ENCODE measurements at regions not wholly inside any gene's neighbourhood (a gene's known extent, or its start where the extent isn't known, plus 50 kb on each side); places are given as distances from the start of the nearest gene placed in this dataset.

DNA sequence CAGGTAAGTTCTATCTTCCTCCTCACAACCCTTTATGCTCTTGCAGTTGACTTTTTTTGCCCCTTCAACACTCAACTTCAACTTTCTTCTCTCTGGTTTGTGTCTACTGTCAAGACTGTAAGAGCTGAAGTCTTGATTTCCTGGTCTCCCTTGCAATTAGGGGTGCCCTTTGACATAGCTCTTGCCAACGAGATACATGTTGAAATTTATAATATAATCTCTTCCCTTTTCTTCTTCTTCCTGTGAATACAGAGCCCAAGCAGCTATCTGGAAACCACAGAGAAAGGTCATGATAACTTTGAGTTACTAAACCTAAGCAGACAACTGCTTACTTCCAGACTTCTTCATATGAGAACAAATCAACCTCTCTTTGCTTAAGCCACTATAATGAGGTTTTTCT is 163.5 kb downstream of the MC4R start:
- H3K9ac ChIP-seq (ENCODE audit: low read depth in 1 of 2, low read length in 2 of 2) = no peak overlapping the region
- H3K27me3 ChIP-seq (ENCODE audit: control insufficient read depth in 1 of 2, insufficient read depth in 2 of 2, low read length in 2 of 2) = no peaks in the 10 kb centered on the region
- H3K4me3 ChIP-seq (ENCODE audit: low read depth in 1 of 2, low read length in 2 of 2) = no peak overlapping the region
- no peak overlapping the region for H3K27ac ChIP-seq (ENCODE audit: low read depth, low read length)
- no peaks in the 10 kb centered on the region for H3K9me3 ChIP-seq (ENCODE audit: control insufficient read depth in 1 of 2, low read length in 2 of 2)
- no peaks in the 10 kb centered on the region for H3K4me1 ChIP-seq (ENCODE audit: control insufficient read depth in 1 of 2, insufficient read depth in 2 of 2, low read length in 2 of 2)
- no peaks in the 10 kb centered on the region for H3K36me3 ChIP-seq (ENCODE audit: control insufficient read depth in 1 of 2, insufficient read depth in 2 of 2, low read length in 2 of 2)

DNA sequence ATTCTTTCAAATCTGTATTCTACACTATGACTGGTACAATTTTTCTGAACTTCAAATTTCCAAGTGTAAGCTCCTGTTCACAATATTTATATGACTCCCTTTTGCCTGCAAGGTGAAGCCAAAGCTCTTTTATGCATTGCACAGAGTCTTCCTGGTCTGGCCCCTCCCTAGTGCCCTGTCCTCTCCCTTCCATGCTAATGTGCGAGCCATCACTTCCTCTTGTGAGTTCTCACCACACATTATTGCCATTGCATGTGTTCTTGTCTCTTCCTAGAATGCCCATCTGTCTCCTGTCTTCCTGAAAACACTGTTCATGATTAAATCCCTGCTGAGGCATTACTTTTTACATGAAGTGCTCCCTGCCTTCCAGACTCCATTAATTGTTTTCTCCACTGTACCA is 169.9 kb downstream of the MC4R start:
- Histone ChIP-seq H3K27ac (ENCODE audit: low read depth, low read length) (no peak overlapping the region), H3K9ac (ENCODE audit: low read depth in 1 of 2, low read length in 2 of 2) (no peak overlapping the region), H3K4me1 (ENCODE audit: control insufficient read depth in 1 of 2, insufficient read depth in 2 of 2, low read length in 2 of 2) (no peaks in the 10 kb centered on the region), H3K4me3 (ENCODE audit: low read depth in 1 of 2, low read length in 2 of 2) (no peak overlapping the region), H3K9me3 (ENCODE audit: control insufficient read depth in 1 of 2, low read length in 2 of 2) (no peaks in the 10 kb centered on the region), H3K27me3 (ENCODE audit: control insufficient read depth in 1 of 2, insufficient read depth in 2 of 2, low read length in 2 of 2) (no peaks in the 10 kb centered on the region), H3K36me3 (ENCODE audit: control insufficient read depth in 1 of 2, insufficient read depth in 2 of 2, low read length in 2 of 2) (no peaks in the 10 kb centered on the region)

DNA sequence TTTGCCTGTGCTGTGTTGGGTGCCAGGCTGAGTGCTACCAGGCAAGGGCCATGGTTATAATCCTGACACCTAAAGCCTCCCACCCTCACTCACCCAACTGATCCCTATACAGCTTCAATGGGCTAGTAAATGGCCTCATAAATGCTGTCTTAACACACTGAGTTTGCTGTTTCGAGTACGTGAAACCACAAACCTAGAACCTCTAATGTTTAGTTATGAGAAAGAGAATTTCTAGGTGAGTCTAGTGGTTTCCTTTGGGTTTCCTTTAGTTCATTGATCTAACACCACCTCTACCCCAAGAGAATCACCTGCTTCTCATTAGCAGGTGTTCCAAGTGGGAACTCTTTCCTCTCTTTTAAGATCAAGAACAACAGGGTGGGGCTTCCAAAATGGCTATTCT is 172.0 kb downstream of the MC4R start:
- Histone ChIP-seq H3K4me1 (ENCODE audit: control insufficient read depth in 1 of 2, insufficient read depth in 2 of 2, low read length in 2 of 2) (no peaks in the 10 kb centered on the region), H3K36me3 (ENCODE audit: control insufficient read depth in 1 of 2, insufficient read depth in 2 of 2, low read length in 2 of 2) (no peaks in the 10 kb centered on the region), H3K27ac (ENCODE audit: low read depth, low read length) (no peak overlapping the region), H3K9me3 (ENCODE audit: control insufficient read depth in 1 of 2, low read length in 2 of 2) (no peaks in the 10 kb centered on the region), H3K9ac (ENCODE audit: low read depth in 1 of 2, low read length in 2 of 2) (no peak overlapping the region), H3K4me3 (ENCODE audit: low read depth in 1 of 2, low read length in 2 of 2) (no peak overlapping the region), H3K27me3 (ENCODE audit: control insufficient read depth in 1 of 2, insufficient read depth in 2 of 2, low read length in 2 of 2) (no peaks in the 10 kb centered on the region)

DNA sequence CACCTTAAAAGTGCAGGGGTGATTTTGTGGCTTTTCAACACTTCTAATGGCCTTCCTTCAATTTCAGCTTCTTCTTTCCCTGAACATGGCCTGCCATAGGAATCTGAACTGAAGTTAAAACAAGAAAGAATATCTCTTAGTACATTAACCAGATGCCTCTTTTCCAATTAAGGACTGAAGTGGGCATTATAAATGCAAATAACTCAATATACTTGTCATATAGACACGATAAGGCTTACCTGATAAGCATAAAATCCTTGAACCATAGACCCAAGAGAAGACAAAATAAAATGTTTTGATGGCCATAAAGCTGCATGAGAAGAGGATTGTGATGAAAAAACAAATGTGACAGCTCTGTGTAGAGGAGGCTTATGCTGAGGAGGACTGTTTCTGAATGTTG is 173.1 kb downstream of the MC4R start:
- Histone ChIP-seq H3K9ac (ENCODE audit: low read depth in 1 of 2, low read length in 2 of 2) (no peak overlapping the region), H3K4me1 (ENCODE audit: control insufficient read depth in 1 of 2, insufficient read depth in 2 of 2, low read length in 2 of 2) (no peaks in the 10 kb centered on the region), H3K27ac (ENCODE audit: low read depth, low read length) (no peak overlapping the region), H3K4me3 (ENCODE audit: low read depth in 1 of 2, low read length in 2 of 2) (no peak overlapping the region), H3K9me3 (ENCODE audit: control insufficient read depth in 1 of 2, low read length in 2 of 2) (no peaks in the 10 kb centered on the region), H3K27me3 (ENCODE audit: control insufficient read depth in 1 of 2, insufficient read depth in 2 of 2, low read length in 2 of 2) (no peaks in the 10 kb centered on the region), H3K36me3 (ENCODE audit: control insufficient read depth in 1 of 2, insufficient read depth in 2 of 2, low read length in 2 of 2) (no peaks in the 10 kb centered on the region)

DNA sequence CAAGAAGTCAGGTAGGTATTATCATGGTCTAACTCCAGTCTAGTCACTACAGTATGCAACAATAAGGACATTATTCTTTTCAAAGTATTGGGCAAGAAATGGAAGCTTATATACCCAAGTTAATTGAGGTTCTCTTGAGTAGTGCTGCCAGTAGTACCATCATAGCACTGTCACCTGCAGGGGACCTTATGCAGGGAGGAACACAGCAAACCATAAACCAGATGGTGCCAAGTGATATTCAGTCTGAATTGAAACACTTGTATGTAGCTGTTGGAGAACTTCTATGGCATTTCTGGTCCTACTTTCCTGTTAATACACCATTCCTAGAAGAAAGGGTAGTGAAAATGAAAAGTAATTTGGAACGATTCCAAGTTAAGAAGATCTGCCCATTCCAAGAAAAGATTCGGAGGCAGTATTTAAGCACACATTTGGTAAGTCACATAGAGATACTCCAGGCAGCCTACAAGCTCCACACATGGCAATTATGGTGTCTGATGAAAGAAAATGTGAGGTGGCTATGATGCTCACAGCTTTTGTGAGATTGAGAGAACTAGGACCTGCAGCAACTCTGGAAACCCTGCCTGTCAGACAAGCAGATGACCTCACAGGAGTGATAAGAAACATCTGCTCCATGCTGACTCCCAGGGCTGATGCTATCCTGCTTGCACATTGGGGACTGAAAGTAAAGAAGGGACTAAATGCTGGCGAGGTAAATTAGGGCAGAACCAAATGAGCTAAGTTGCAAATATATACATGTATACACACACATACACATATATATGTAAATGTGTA is 174.7 kb downstream of the MC4R start:
- Histone ChIP-seq H3K36me3 (ENCODE audit: control insufficient read depth in 1 of 2, insufficient read depth in 2 of 2, low read length in 2 of 2) (no peaks in the 10 kb centered on the region), H3K9ac (ENCODE audit: low read depth in 1 of 2, low read length in 2 of 2) (no peak overlapping the region), H3K27ac (ENCODE audit: low read depth, low read length) (no peak overlapping the region), H3K27me3 (ENCODE audit: control insufficient read depth in 1 of 2, insufficient read depth in 2 of 2, low read length in 2 of 2) (no peaks in the 10 kb centered on the region), H3K4me1 (ENCODE audit: control insufficient read depth in 1 of 2, insufficient read depth in 2 of 2, low read length in 2 of 2) (no peaks in the 10 kb centered on the region), H3K4me3 (ENCODE audit: low read depth in 1 of 2, low read length in 2 of 2) (no peak overlapping the region), H3K9me3 (ENCODE audit: control insufficient read depth in 1 of 2, low read length in 2 of 2) (no peaks in the 10 kb centered on the region)

DNA sequence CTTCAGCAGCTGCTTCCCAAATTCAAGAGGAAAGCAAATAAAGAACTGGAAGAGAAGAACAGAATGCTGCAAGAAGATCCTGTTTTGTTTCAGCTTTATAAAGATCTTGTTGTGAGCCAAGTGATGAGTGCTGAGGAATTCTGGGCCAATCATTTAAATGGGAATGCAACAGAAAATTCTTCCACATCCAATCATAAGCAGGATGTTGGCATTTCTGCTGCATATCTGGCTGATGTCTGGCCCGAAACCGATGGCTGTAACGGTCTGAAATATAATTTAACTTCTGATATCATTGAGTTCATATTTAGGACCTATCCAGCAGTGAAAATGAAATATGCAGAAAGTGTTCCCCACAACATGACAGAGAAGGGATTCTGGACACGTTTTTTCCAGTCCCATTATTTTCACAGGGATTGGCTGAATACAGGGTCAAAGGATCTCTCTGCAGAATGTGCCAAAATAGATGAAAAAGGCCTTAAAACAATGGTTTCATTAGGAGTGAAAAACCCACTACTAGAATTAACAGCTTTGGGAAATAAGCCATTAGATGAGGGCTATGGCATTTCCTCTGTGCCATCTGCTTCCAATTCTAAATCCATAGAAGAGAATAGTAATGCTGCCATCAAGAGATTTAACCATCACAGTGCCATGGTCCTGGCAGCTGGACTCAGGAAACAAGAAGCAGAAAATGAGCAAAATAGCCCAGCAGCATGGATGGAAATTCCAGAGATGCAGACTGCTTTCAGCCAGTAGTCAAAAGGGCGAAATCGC is 175.6 kb downstream of the MC4R start:
- no peaks in the 10 kb centered on the region for H3K4me1 ChIP-seq (ENCODE audit: control insufficient read depth in 1 of 2, insufficient read depth in 2 of 2, low read length in 2 of 2)
- no peak overlapping the region for H3K4me3 ChIP-seq (ENCODE audit: low read depth in 1 of 2, low read length in 2 of 2)
- no peaks in the 10 kb centered on the region for H3K9me3 ChIP-seq (ENCODE audit: control insufficient read depth in 1 of 2, low read length in 2 of 2)
- no peak overlapping the region for H3K9ac ChIP-seq (ENCODE audit: low read depth in 1 of 2, low read length in 2 of 2)
- H3K27me3 ChIP-seq (ENCODE audit: control insufficient read depth in 1 of 2, insufficient read depth in 2 of 2, low read length in 2 of 2) = no peaks in the 10 kb centered on the region
- no peak overlapping the region for H3K27ac ChIP-seq (ENCODE audit: low read depth, low read length)
- no peaks in the 10 kb centered on the region for H3K36me3 ChIP-seq (ENCODE audit: control insufficient read depth in 1 of 2, insufficient read depth in 2 of 2, low read length in 2 of 2)

DNA sequence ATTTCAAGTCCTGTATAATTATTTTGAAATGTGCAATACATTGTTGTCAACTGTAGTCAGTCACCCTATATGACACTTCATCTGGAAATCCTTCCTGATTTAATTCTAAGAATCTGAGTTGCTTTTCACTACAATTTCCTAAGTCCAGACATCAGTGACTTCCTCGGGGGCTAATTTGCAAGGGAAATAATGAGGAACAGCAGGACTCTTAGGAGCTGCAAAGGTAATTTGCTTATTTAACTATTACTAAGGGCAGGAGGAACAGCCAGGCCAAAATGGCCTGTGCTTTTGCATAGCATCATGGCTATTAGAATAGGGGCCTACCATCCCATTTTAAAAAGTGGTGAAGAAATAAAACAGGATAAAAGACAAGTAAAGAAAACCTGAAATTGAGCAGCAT is 178.8 kb downstream of the MC4R start:
- Histone ChIP-seq H3K9ac (ENCODE audit: low read depth in 1 of 2, low read length in 2 of 2) (no peak overlapping the region), H3K9me3 (ENCODE audit: control insufficient read depth in 1 of 2, low read length in 2 of 2) (no peaks in the 10 kb centered on the region), H3K36me3 (ENCODE audit: control insufficient read depth in 1 of 2, insufficient read depth in 2 of 2, low read length in 2 of 2) (no peaks in the 10 kb centered on the region), H3K27me3 (ENCODE audit: control insufficient read depth in 1 of 2, insufficient read depth in 2 of 2, low read length in 2 of 2) (no peaks in the 10 kb centered on the region), H3K27ac (ENCODE audit: low read depth, low read length) (no peak overlapping the region), H3K4me3 (ENCODE audit: low read depth in 1 of 2, low read length in 2 of 2) (no peak overlapping the region), H3K4me1 (ENCODE audit: control insufficient read depth in 1 of 2, insufficient read depth in 2 of 2, low read length in 2 of 2) (no peaks in the 10 kb centered on the region)

DNA sequence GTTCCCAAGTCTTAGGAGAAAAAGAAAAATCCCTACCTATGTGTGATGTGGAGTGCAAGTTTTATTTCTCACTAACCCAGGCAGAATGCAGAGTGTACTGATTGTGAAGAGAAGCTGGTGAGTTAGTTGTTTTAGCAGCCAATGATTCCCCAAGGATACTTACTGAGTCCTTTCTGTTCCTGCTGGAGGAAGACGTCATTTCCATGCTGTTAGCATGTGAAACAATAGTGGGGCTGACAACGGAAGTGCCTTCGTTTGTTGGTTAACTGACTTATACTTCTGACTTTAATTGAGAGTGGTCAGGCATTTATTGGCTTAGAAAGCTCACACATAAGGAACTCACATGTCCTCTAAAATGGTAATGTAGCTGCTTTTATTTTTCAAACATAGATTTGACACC is 180.6 kb downstream of the MC4R start:
- no peaks in the 10 kb centered on the region for H3K4me1 ChIP-seq (ENCODE audit: control insufficient read depth in 1 of 2, insufficient read depth in 2 of 2, low read length in 2 of 2)
- H3K9ac ChIP-seq (ENCODE audit: low read depth in 1 of 2, low read length in 2 of 2) = no peak overlapping the region
- no peaks in the 10 kb centered on the region for H3K9me3 ChIP-seq (ENCODE audit: control insufficient read depth in 1 of 2, low read length in 2 of 2)
- H3K27me3 ChIP-seq (ENCODE audit: control insufficient read depth in 1 of 2, insufficient read depth in 2 of 2, low read length in 2 of 2) = no peaks in the 10 kb centered on the region
- H3K27ac ChIP-seq (ENCODE audit: low read depth, low read length) = no peak overlapping the region
- H3K4me3 ChIP-seq (ENCODE audit: low read depth in 1 of 2, low read length in 2 of 2) = no peak overlapping the region
- H3K36me3 ChIP-seq (ENCODE audit: control insufficient read depth in 1 of 2, insufficient read depth in 2 of 2, low read length in 2 of 2) = no peaks in the 10 kb centered on the region

DNA sequence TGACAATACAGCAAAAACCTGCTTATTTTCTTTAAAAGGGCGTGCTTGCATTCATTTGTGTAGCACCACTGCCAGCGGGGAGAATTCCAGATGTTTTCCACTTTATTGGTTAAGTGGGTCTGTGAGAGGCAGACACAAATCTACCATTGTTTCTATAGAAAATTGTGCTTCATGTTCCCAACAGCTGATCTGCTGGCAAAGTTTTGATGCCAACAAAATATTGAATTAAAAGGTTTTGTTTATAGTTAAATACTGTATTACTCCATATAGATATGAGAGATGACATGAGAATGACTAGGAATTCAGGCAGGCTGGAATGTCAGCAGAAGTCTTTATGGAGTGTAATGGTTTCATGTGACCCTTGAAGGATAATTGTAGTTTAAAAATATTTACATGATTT is 182.7 kb downstream of the MC4R start:
- Histone ChIP-seq H3K9ac (ENCODE audit: low read depth in 1 of 2, low read length in 2 of 2) (no peak overlapping the region), H3K4me1 (ENCODE audit: control insufficient read depth in 1 of 2, insufficient read depth in 2 of 2, low read length in 2 of 2) (no peaks in the 10 kb centered on the region), H3K27ac (ENCODE audit: low read depth, low read length) (no peak overlapping the region), H3K27me3 (ENCODE audit: control insufficient read depth in 1 of 2, insufficient read depth in 2 of 2, low read length in 2 of 2) (no peaks in the 10 kb centered on the region), H3K9me3 (ENCODE audit: control insufficient read depth in 1 of 2, low read length in 2 of 2) (no peaks in the 10 kb centered on the region), H3K36me3 (ENCODE audit: control insufficient read depth in 1 of 2, insufficient read depth in 2 of 2, low read length in 2 of 2) (no peaks in the 10 kb centered on the region), H3K4me3 (ENCODE audit: low read depth in 1 of 2, low read length in 2 of 2) (no peak overlapping the region)

DNA sequence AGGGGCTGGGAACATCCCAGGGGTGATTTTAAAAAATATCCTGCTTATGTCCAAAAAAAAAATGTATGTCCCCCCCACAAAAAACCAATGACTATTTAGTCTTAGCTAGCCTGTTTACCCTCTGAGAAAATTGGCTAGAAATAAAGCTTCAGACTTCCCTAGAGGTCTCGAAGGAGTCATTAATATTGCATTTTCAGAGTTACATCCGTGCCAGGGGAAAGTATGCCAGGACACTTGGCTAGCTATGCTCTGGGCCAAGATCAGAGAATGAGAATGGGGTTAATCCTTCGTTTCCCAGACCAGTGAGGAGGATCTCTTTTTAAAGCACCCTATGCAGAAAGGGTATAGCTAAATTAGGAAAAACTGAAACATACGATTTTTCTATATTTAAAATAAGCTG is 183.6 kb downstream of the MC4R start:
- no peak overlapping the region for H3K27ac ChIP-seq (ENCODE audit: low read depth, low read length)
- no peaks in the 10 kb centered on the region for H3K27me3 ChIP-seq (ENCODE audit: control insufficient read depth in 1 of 2, insufficient read depth in 2 of 2, low read length in 2 of 2)
- no peak overlapping the region for H3K9ac ChIP-seq (ENCODE audit: low read depth in 1 of 2, low read length in 2 of 2)
- no peak overlapping the region for H3K4me3 ChIP-seq (ENCODE audit: low read depth in 1 of 2, low read length in 2 of 2)
- H3K4me1 ChIP-seq (ENCODE audit: control insufficient read depth in 1 of 2, insufficient read depth in 2 of 2, low read length in 2 of 2) = no peaks in the 10 kb centered on the region
- no peaks in the 10 kb centered on the region for H3K36me3 ChIP-seq (ENCODE audit: control insufficient read depth in 1 of 2, insufficient read depth in 2 of 2, low read length in 2 of 2)
- H3K9me3 ChIP-seq (ENCODE audit: control insufficient read depth in 1 of 2, low read length in 2 of 2) = no peaks in the 10 kb centered on the region

Measured in duodenal mucosa (tissue), 2 donors.